K562 (cell line): ENCODE measurements at regions not wholly inside any gene's neighbourhood (a gene's known extent, or its start where the extent isn't known, plus 50 kb on each side); places are given as distances from the start of the nearest gene placed in this dataset.

ENCODE experiments used
- ATAC-seq: fragments of 200-7000 bp; cut with Tn5 transposase; 3 replicates; pipeline ENCODE4 v1.9.1; 2020; ENCODE audit warnings: moderate library complexity
- BruUV-seq: library from RNA; stranded (reverse); fragments of 400-500 nt; replicated peaks from 2 replicates; lab custom pipeline; 2021; lab: Mats Ljungman, UMichigan
- CTCF ChIA-PET: fragments of 300-600 bp; formaldehyde crosslinking; extraction: SDS; loops from one replicate; lab custom pipeline; 2021; ENCODE audit warnings: low intra/inter-chr PET ratio; lab: Yijun Ruan, JAX
- POLR2A ChIA-PET: fragments of 300-600, 350-650 bp; sonication (Branson Sonifier 250); formaldehyde crosslinking; extraction: SDS; loops from one replicate; lab custom pipeline; 2021; ENCODE audit warnings: antibody characterized with exemption, inconsistent platforms; lab: Yijun Ruan, JAX
- DNase-seq, 4 experiments: peaks; one replicate each; pipeline versions ENCODE4 v3.0.0 to v3.0.0-alpha.2; 2011 to 2018; ENCODE audit warnings: low spot score in 3 of 4, mixed read lengths in 3 of 4; ENCODE audit errors: extremely low read depth in 1 of 4
- FAIRE-seq: peaks from 2 replicates; lab custom pipeline; 2011; peaks lifted over from hg19 to GRCh38; lab: Jason Lieb, UNC
- H2AFZ ChIP-seq: 2 replicates; pipeline ENCODE4 v1.6.0; 2011; ENCODE audit warnings: low read depth, low read length, control low read depth, inconsistent platforms
- H3K27ac ChIP-seq: fragments of 200-600 bp; 3 replicates; pipeline ENCODE4 v1.8.0; 2011; ENCODE audit warnings: low read depth, mild to moderate bottlenecking, control low read depth, inconsistent platforms, low read length, moderate library complexity, mixed read lengths; ENCODE audit errors: extremely low read depth
- H3K27me3 ChIP-seq, 2 experiments: fragments of 300-600 bp in 1 of 2; 2 replicates in 1 of 2; 3 replicates in 1 of 2; pipeline versions ENCODE4 v1.6.0 to v1.8.0; 2011; ENCODE audit warnings: inconsistent platforms in 2 of 2, low read length in 2 of 2, mild to moderate bottlenecking in 1 of 2, mixed read lengths in 1 of 2, moderate library complexity in 1 of 2; ENCODE audit not compliant: control insufficient read depth in 2 of 2, insufficient read depth in 2 of 2
- H3K36me3 ChIP-seq: fragments of 300-600 bp; 3 replicates; pipeline ENCODE4 v1.8.0; 2011; ENCODE audit warnings: mild to moderate bottlenecking, low read length, inconsistent platforms; ENCODE audit not compliant: control insufficient read depth, insufficient read depth
- H3K4me1 ChIP-seq, 2 experiments: fragments of 200-600 bp in 1 of 2; replicated peaks in 1 of 2; 2 replicates in 1 of 2; 3 replicates in 1 of 2; pipeline versions ENCODE4 v1.5.1 to v1.8.0; 2011; ENCODE audit warnings: inconsistent platforms in 2 of 2, low read length in 2 of 2, mild to moderate bottlenecking in 1 of 2, mixed read lengths in 1 of 2, moderate library complexity in 1 of 2; ENCODE audit not compliant: control insufficient read depth in 2 of 2, insufficient read depth in 2 of 2
- H3K4me2 ChIP-seq: 2 replicates; pipeline ENCODE4 v1.6.1; 2011; ENCODE audit warnings: low read length, control low read depth, inconsistent platforms, mixed read lengths; ENCODE audit not compliant: insufficient read depth
- H3K4me3 ChIP-seq: fragments of 200-600 bp; sonication (generic), shearing (Covaris generic); 2 replicates; pipeline ENCODE4 v1.5.1; 2016; ENCODE audit warnings: control low read depth, inconsistent platforms
- H3K79me2 ChIP-seq: fragments of 200-600 bp; 3 replicates; pipeline ENCODE4 v1.8.0; 2011; ENCODE audit warnings: low read length, inconsistent platforms; ENCODE audit not compliant: control insufficient read depth, insufficient read depth
- H3K9ac ChIP-seq, 2 experiments: 2 replicates each; pipeline versions ENCODE4 v1.6.0 to v1.6.1; 2011; ENCODE audit warnings: low read depth in 2 of 2, low read length in 2 of 2, control low read depth in 1 of 2, inconsistent platforms in 1 of 2, mild to moderate bottlenecking in 1 of 2, mixed read lengths in 1 of 2; ENCODE audit not compliant: insufficient read depth in 1 of 2
- H3K9me1 ChIP-seq: one replicate; pipeline ENCODE4 v1.6.0; 2011; ENCODE audit warnings: inconsistent platforms, mild to moderate bottlenecking, low read length, moderate library complexity; ENCODE audit not compliant: control insufficient read depth, insufficient read depth
- H3K9me3 ChIP-seq: replicated peaks from 2 replicates; pipeline ENCODE4 v1.5.1; 2011; ENCODE audit warnings: low read depth, low read length, inconsistent platforms; ENCODE audit not compliant: control insufficient read depth, insufficient read depth
- H4K20me1 ChIP-seq: replicated peaks from 2 replicates; pipeline ENCODE4 v1.6.1; 2011; ENCODE audit warnings: low read length, inconsistent platforms, mixed read lengths; ENCODE audit not compliant: control insufficient read depth, insufficient read depth
- ESRRB ChIP-seq: fragments of 250-450 bp; sonication (Bioruptor Pico); IDR thresholded peaks from 2 replicates; pipeline ENCODE4 v1.5.0; 2020; ENCODE audit warnings: mild to moderate bottlenecking, moderate library complexity, borderline replicate concordance
- EZH2 ChIP-seq: IDR thresholded peaks from 2 replicates; pipeline ENCODE4 v1.6.1; 2012; ENCODE audit warnings: low read depth, mild to moderate bottlenecking, inconsistent platforms, low read length, borderline replicate concordance
- TRIM24 ChIP-seq, 2 experiments: fragments of 450-650 bp; IDR thresholded peaks; 2 replicates each; pipeline ENCODE4 v1.6.1; 2016
- ZNF609 ChIP-seq: sonication (generic); formaldehyde crosslinking; IDR thresholded peaks from 2 replicates; pipeline ENCODE4 v1.8.1; 2023; ENCODE audit warnings: missing genetic modification reagents, mild to moderate bottlenecking, borderline replicate concordance
- ZNF77 ChIP-seq: fragments of 250-450 bp; sonication (Bioruptor Pico); IDR thresholded peaks from 2 replicates; pipeline ENCODE4 v1.5.0; 2020
- WGBS: fragments of 100-300 bp; shearing (Covaris generic); methylation state at CpG from one replicate; pipeline ENCODE4 v1.1.6; 2016; ENCODE audit warnings: low coverage, mixed read lengths; ENCODE audit not compliant: insufficient coverage; ENCODE audit errors: missing lambda C conversion rate; 5-methylcytosine and 5-hydroxymethylcytosine counted together
- in situ Hi-C: fragments of 300-500 bp; cut with MboI; formaldehyde crosslinking; loops from 4 replicates; pipeline ENCODE4 v1.15.0; 2018; ENCODE audit warnings: inconsistent platforms, mixed read lengths
- intact Hi-C: fragments of 100-400 bp; cut with micrococcal nuclease; formaldehyde crosslinking; loops from 2 replicates; pipeline ENCODE4 v1.14.2; 2022

DNA sequence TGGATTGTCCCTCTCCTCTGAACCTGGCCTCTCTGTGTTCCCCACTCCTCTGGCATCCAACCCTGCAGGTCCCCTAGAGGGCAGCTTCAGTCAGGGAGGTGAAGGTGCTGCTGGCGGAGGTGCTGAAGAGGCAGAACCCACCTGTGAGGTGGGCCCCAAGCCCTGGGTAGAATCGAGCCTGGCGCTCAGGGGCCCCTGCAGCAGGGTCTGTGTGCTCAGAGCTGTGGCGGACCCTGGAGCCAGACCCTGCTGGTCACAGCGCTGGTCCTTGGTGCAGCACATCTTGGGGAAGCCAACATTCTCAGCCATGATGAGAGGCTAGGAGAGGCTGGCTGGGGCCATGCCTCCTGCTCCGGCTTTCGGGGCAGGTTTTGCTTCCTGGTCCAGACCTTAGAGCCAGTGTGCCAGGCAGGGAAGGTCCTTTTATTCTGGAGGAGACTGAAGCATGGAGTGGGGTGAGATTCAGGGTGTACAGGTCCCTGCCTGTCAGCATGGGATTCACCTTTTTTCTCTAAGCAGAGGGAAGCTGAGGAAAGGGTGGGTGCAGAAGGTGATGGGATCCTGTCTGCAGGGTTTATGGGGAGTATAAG lies 54.7 kb upstream of the TAMM41 start (continued):
- TF ChIP-seq ZNF609 (CRISPR knock-in tag) (no peak), EZH2 (no peak)
- TF ChIP-seq, all 486 proteins: peak for 0

GRCh38 chr3:11903047-11903446 lies 56.4 kb upstream of the TAMM41 start:
- no peaks in the 10 kb centered on the region for H3K36me3 ChIP-seq
- H3K9me1 ChIP-seq, result no peaks in the 10 kb centered on the region
- H4K20me1 ChIP-seq, result 0 out of 2 replicates have a peak, but pooled peaks cover 3% of the 10 kb centered on the region
- POLR2A ChIA-PET, result no interaction called here
- H3K4me3 ChIP-seq, result no peak overlapping the region
- no peak overlapping the region for H2AFZ ChIP-seq
- H3K27me3 ChIP-seq, result peaks cover 25 to 77% of the 10 kb centered on the region in 2 experiments
- H3K27ac ChIP-seq, result no peak overlapping the region
- in situ Hi-C loops, result no loop called here
- intact Hi-C loops, result no loop called here
- TF ChIP-seq ESRRB (no peak), ZNF77 (no peak), TRIM24 (IDR thresholded peaks at IDR 0.05) (no peak)
- TF ChIP-seq, all 486 proteins: peak for 0
- CTCF ChIA-PET, result no interaction called here
- no peaks in the 10 kb centered on the region for H3K4me1 ChIP-seq
- H3K9ac ChIP-seq, result no peak overlapping the region
- H3K9me3 ChIP-seq, result no peaks in the 10 kb centered on the region
- 0% methylated on average over 12 of the region's 12 CpGs for WGBS
- FAIRE-seq (no peak), ATAC-seq (no peak), DNase-seq (no peak)
- no peaks in the 10 kb centered on the region for H3K79me2 ChIP-seq
- H3K4me2 ChIP-seq, result no peak overlapping the region
- BruUV-seq, result no TSS peak
